Lung (tissue), 11 donors: ENCODE measurements at regions not wholly inside any gene's neighbourhood (a gene's known extent, or its start where the extent isn't known, plus 50 kb on each side); places are given as distances from the start of the nearest gene placed in this dataset.

ENCODE experiments used
- ATAC-seq: fragments of 200-7000 bp; cut with Tn5 transposase; one replicate; pipeline ENCODE4 v1.9.1; 2020; ENCODE audit warnings: moderate number of reproducible peaks; ENCODE audit not compliant: insufficient read depth, low FRiP score
- DNase-seq, 3 donors: peaks; one replicate each; pipeline ENCODE4 v3.0.0-alpha.2; 2013 to 2017
- H3K27ac ChIP-seq, 2 donors: one replicate each; pipeline ENCODE4 v1.5.1; 2013; ENCODE audit warnings: mild to moderate bottlenecking in 2 of 2, moderate library complexity in 2 of 2, control low read depth in 1 of 2, inconsistent platforms in 1 of 2, low read depth in 1 of 2, low read length in 1 of 2
- H3K27me3 ChIP-seq, 3 donors: one replicate each; pipeline ENCODE4 v1.5.1; 2013; ENCODE audit warnings: low read length in 2 of 3; ENCODE audit not compliant: control insufficient read depth in 3 of 3, insufficient read depth in 3 of 3
- H3K36me3 ChIP-seq, 4 donors: one replicate each; pipeline ENCODE4 v1.5.1; 2013; ENCODE audit warnings: low read length in 4 of 4, mild to moderate bottlenecking in 1 of 4, moderate library complexity in 1 of 4; ENCODE audit not compliant: control insufficient read depth in 4 of 4, insufficient read depth in 4 of 4
- H3K4me1 ChIP-seq, 5 donors: one replicate each; pipeline ENCODE4 v1.5.1; 2013; ENCODE audit warnings: low read length in 5 of 5, mild to moderate bottlenecking in 2 of 5, moderate library complexity in 1 of 5; ENCODE audit not compliant: control insufficient read depth in 5 of 5, insufficient read depth in 5 of 5
- H3K4me3 ChIP-seq: one replicate; pipeline ENCODE4 v1.5.1; 2013; ENCODE audit warnings: mild to moderate bottlenecking, control low read depth, moderate library complexity
- H3K9ac ChIP-seq, 2 donors: one replicate each; pipeline ENCODE4 v1.5.1; 2013; ENCODE audit warnings: low read length in 2 of 2, control low read depth in 1 of 2; ENCODE audit not compliant: insufficient read depth in 1 of 2
- H3K9me3 ChIP-seq, 4 donors: one replicate each; pipeline ENCODE4 v1.5.1; 2013; ENCODE audit warnings: low read length in 3 of 4, mild to moderate bottlenecking in 1 of 4, moderate library complexity in 1 of 4; ENCODE audit not compliant: control insufficient read depth in 4 of 4, insufficient read depth in 3 of 4
- CTCF ChIP-seq: IDR thresholded peaks from 2 replicates; pipeline ENCODE4 v1.5.1; 2012; ENCODE audit warnings: mild to moderate bottlenecking; ENCODE audit errors: control extremely low read depth, extremely low read depth
- WGBS, 2 donors: extraction: QIAGEN DNeasy Blood & Tissue Kit; methylation state at CpG; one replicate each; pipeline ENCODE4 v1.1.7; 2013; 5-methylcytosine and 5-hydroxymethylcytosine counted together
- donor health status: control.
- donor health status: control.
- donor health status: Bipolar disorder and iron deficiency.
- donor health status: healthy.
- donor health status: DM: yes; HTN: yes; CAD: no.

- 75 to 87% methylated on average over 3 of the region's 3 CpGs for WGBS, 2 donors
- Histone ChIP-seq H3K27ac (no peak overlapping the region), H3K36me3 (no peaks in the 10 kb centered on the region), H3K9ac (no peak overlapping the region), H3K4me3 (no peak overlapping the region), H3K27me3 (no peaks in the 10 kb centered on the region), H3K9me3 (no peaks in the 10 kb centered on the region), H3K4me1 (no peaks in the 10 kb centered on the region)
- ATAC-seq: no peak
- DNase-seq: no peak
- no peak for TF ChIP-seq CTCF
These were observed 408.5 kb downstream of the FBXO15 start for GRCh38 chr18:73739098-73739497.

GRCh38 chr18:73737990-73738389, 409.6 kb downstream of the FBXO15 start:
- TF ChIP-seq CTCF: no peak
- ATAC-seq (no peak), DNase-seq (no peak)
- Histone ChIP-seq H3K9me3 (no peaks in the 10 kb centered on the region), H3K4me3 (no peak overlapping the region), H3K4me1 (no peaks in the 10 kb centered on the region), H3K27me3 (no peaks in the 10 kb centered on the region), H3K27ac (no peak overlapping the region), H3K36me3 (no peaks in the 10 kb centered on the region), H3K9ac (no peak overlapping the region)

- Histone ChIP-seq H3K27me3 (no peaks in the 10 kb centered on the region), H3K9me3 (peaks cover 0 to 4% (median under 1%) of the 10 kb centered on the region in 4 donors), H3K36me3 (no peaks in the 10 kb centered on the region), H3K9ac (no peak overlapping the region), H3K4me3 (no peak overlapping the region), H3K4me1 (no peaks in the 10 kb centered on the region), H3K27ac (no peak overlapping the region)
- WGBS, 2 donors: 81 to 82% methylated on average over 6 of the region's 6 CpGs
- ATAC-seq (no peak), DNase-seq (no peak)
- no peak for TF ChIP-seq CTCF
These were observed 411.8 kb downstream of the FBXO15 start for GRCh38 chr18:73735836-73736235.

GRCh38 chr18:73733806-73734314, 413.8 kb downstream of the FBXO15 start:
- no peak for TF ChIP-seq CTCF
- Histone ChIP-seq H3K9me3 (peaks cover 0 to 6% (median 5%) of the 10 kb centered on the region in 4 donors), H3K27me3 (no peaks in the 10 kb centered on the region), H3K9ac (no peak overlapping the region), H3K4me3 (no peak overlapping the region), H3K36me3 (no peaks in the 10 kb centered on the region), H3K4me1 (no peaks in the 10 kb centered on the region), H3K27ac (no peak overlapping the region)
- DNase-seq (peak in 1 of 3 donors; percentile 1), ATAC-seq (no peak)
- 85 to 91% methylated on average over 4 of the region's 4 CpGs for WGBS, 2 donors
